H1 (cell line): ENCODE measurements at regions not wholly inside any gene's neighbourhood (a gene's known extent, or its start where the extent isn't known, plus 50 kb on each side); places are given as distances from the start of the nearest gene placed in this dataset.

Experiments used
- CTCF ChIA-PET: fragments of 300-600 bp; sonication (Branson Sonifier 250); formaldehyde crosslinking; loops from one replicate; lab custom pipeline; 2021; ENCODE audit not compliant: partially characterized antibody; lab: Charles Lee
- POLR2A ChIA-PET: fragments of 300-600 bp; sonication (Branson Sonifier 250); formaldehyde crosslinking; loops from one replicate; lab custom pipeline; 2021; ENCODE audit warnings: inconsistent platforms; ENCODE audit not compliant: partially characterized antibody; lab: Charles Lee
- DNase-seq, 2 experiments: peaks; one replicate each; pipeline versions ENCODE4 v3.0.0 to v3.0.0-alpha.2; 2010 to 2022; ENCODE audit warnings: low spot score in 2 of 2, low read depth in 1 of 2, mixed read lengths in 1 of 2
- FAIRE-seq: peaks from 2 replicates; lab custom pipeline; 2011; peaks lifted over from hg19 to GRCh38; lab: Jason Lieb, UNC
- H2AFZ ChIP-seq: 2 replicates; pipeline ENCODE4 v1.8.1; 2012; ENCODE audit warnings: low read length, inconsistent platforms
- H2AK5ac ChIP-seq: 2 replicates; pipeline ENCODE4 v1.6.1; 2013; ENCODE audit warnings: low read depth, low read length
- H2BK120ac ChIP-seq: replicated peaks from 2 replicates; pipeline ENCODE3; 2013; ENCODE audit warnings: low read depth, low read length, inconsistent platforms
- H2BK12ac ChIP-seq: 2 replicates; pipeline ENCODE4 v1.6.1; 2013; ENCODE audit warnings: low read depth, low read length
- H2BK15ac ChIP-seq: 2 replicates; pipeline ENCODE4 v1.6.1; 2013; ENCODE audit warnings: low read length
- H2BK20ac ChIP-seq: 2 replicates; pipeline ENCODE4 v1.6.1; 2013; ENCODE audit warnings: low read length
- H2BK5ac ChIP-seq: 2 replicates; pipeline ENCODE4 v1.6.1; 2013; ENCODE audit warnings: low read depth, low read length
- H3K14ac ChIP-seq: 2 replicates; pipeline ENCODE4 v1.6.1; 2013; ENCODE audit warnings: inconsistent platforms; ENCODE audit not compliant: insufficient read length
- H3K18ac ChIP-seq: 2 replicates; pipeline ENCODE4 v1.6.1; 2013; ENCODE audit warnings: low read length; ENCODE audit errors: extremely low read depth
- H3K23ac ChIP-seq: 2 replicates; pipeline ENCODE4 v1.6.1; 2013; ENCODE audit warnings: inconsistent platforms; ENCODE audit not compliant: insufficient read length
- H3K23me2 ChIP-seq: 2 replicates; pipeline ENCODE4 v1.6.1; 2013; ENCODE audit warnings: low read depth, low read length
- H3K27ac ChIP-seq: 2 replicates; pipeline ENCODE4 v1.6.1; 2011; ENCODE audit warnings: low read depth, low read length, inconsistent platforms
- H3K27me3 ChIP-seq, 4 experiments: replicated peaks in 1 of 4; 1 replicate in 1 of 4; 2 replicates in 3 of 4; pipeline versions ENCODE4 v1.6.1 to v1.8.1; 2011 to 2013; ENCODE audit warnings: low read length in 3 of 4, mild to moderate bottlenecking in 3 of 4, inconsistent platforms in 2 of 4, mixed read lengths in 2 of 4, moderate library complexity in 1 of 4; ENCODE audit not compliant: control insufficient read depth in 3 of 4, insufficient read depth in 3 of 4; ENCODE audit errors: extremely low read depth in 1 of 4
- H3K36me3 ChIP-seq, 4 experiments: 2 replicates each; pipeline versions ENCODE4 v1.6.1 to v1.8.1; 2011 to 2013; ENCODE audit warnings: mild to moderate bottlenecking in 4 of 4, low read length in 3 of 4, moderate library complexity in 2 of 4, control low read depth in 1 of 4, inconsistent platforms in 1 of 4; ENCODE audit not compliant: insufficient read depth in 4 of 4, control insufficient read depth in 2 of 4
- H3K4ac ChIP-seq: replicated peaks from 2 replicates; pipeline ENCODE3; 2013; ENCODE audit warnings: low read length, low read depth, mixed read lengths, inconsistent platforms; ENCODE audit not compliant: insufficient read length
- H3K4me1 ChIP-seq, 4 experiments: replicated peaks in 1 of 4; 1 replicate in 1 of 4; 2 replicates in 3 of 4; pipeline versions ENCODE4 v1.6.1 to v1.8.1; 2011 to 2013; ENCODE audit warnings: low read length in 3 of 4, inconsistent platforms in 2 of 4, mixed read lengths in 1 of 4; ENCODE audit not compliant: insufficient read depth in 4 of 4, control insufficient read depth in 3 of 4
- H3K4me2 ChIP-seq, 2 experiments: 2 replicates each; pipeline versions ENCODE4 v1.6.1 to v1.8.1; 2011 to 2013; ENCODE audit warnings: low read depth in 2 of 2, low read length in 2 of 2, control low read depth in 1 of 2, inconsistent platforms in 1 of 2, mild to moderate bottlenecking in 1 of 2; ENCODE audit not compliant: insufficient read depth in 1 of 2
- H3K4me3 ChIP-seq, 4 experiments: fragments of 200-600, 300-600 bp in 1 of 4; sonication (generic), shearing (Covaris generic), sonication (Bioruptor Twin) in 1 of 4; 2 replicates each; pipeline versions ENCODE4 v1.5.1 to v1.8.1; 2011 to 2016; ENCODE audit warnings: low read length in 4 of 4, low read depth in 3 of 4, control low read depth in 2 of 4, inconsistent platforms in 2 of 4, mild to moderate bottlenecking in 2 of 4, mixed read lengths in 1 of 4, moderate library complexity in 1 of 4; ENCODE audit not compliant: insufficient read depth in 2 of 4; ENCODE audit errors: extremely low read depth in 1 of 4
- H3K56ac ChIP-seq: replicated peaks from 2 replicates; pipeline ENCODE3; 2013; ENCODE audit warnings: low read depth, mild to moderate bottlenecking, mixed read lengths, low read length, inconsistent platforms; ENCODE audit not compliant: insufficient read length
- H3K79me1 ChIP-seq: 2 replicates; pipeline ENCODE4 v1.6.1; 2013; ENCODE audit warnings: low read depth, low read length, control low read depth
- H3K79me2 ChIP-seq, 2 experiments: 2 replicates each; pipeline versions ENCODE4 v1.6.1 to v1.8.1; 2012 to 2013; ENCODE audit warnings: low read length in 2 of 2, mild to moderate bottlenecking in 2 of 2, inconsistent platforms in 1 of 2; ENCODE audit not compliant: insufficient read depth in 2 of 2, control insufficient read depth in 1 of 2
- H3K9ac ChIP-seq, 4 experiments: replicated peaks in 1 of 4; 1 replicate in 1 of 4; 2 replicates in 3 of 4; pipeline versions ENCODE4 v1.6.1 to v1.8.1; 2011 to 2013; ENCODE audit warnings: low read depth in 3 of 4, low read length in 3 of 4, control low read depth in 2 of 4, mild to moderate bottlenecking in 2 of 4, moderate library complexity in 2 of 4, inconsistent platforms in 1 of 4; ENCODE audit errors: extremely low read depth in 1 of 4
- H3K9me3 ChIP-seq, 2 experiments: 2 replicates each; pipeline versions ENCODE4 v1.6.1 to v1.8.1; 2012 to 2013; ENCODE audit warnings: mild to moderate bottlenecking in 2 of 2, moderate library complexity in 2 of 2, control low read depth in 1 of 2, inconsistent platforms in 1 of 2, low read depth in 1 of 2, low read length in 1 of 2, mixed read lengths in 1 of 2; ENCODE audit not compliant: insufficient read depth in 2 of 2
- H4K20me1 ChIP-seq, 2 experiments: replicated peaks in 1 of 2; 2 replicates each; pipeline versions ENCODE3 to v1.8.1; 2011 to 2013; ENCODE audit warnings: inconsistent platforms in 2 of 2, low read length in 2 of 2, mild to moderate bottlenecking in 1 of 2; ENCODE audit not compliant: insufficient read depth in 2 of 2, control insufficient read depth in 1 of 2
- H4K5ac ChIP-seq: 2 replicates; pipeline ENCODE4 v1.6.1; 2013; ENCODE audit warnings: low read length, low read depth, mixed read lengths, inconsistent platforms; ENCODE audit not compliant: insufficient read length
- H4K8ac ChIP-seq: 2 replicates; pipeline ENCODE4 v1.8.0; 2013; ENCODE audit warnings: mild to moderate bottlenecking, moderate library complexity, low read length, inconsistent platforms; ENCODE audit not compliant: insufficient read depth; ENCODE audit errors: extremely low read depth
- H4K91ac ChIP-seq: replicated peaks from 2 replicates; pipeline ENCODE3; 2013; ENCODE audit warnings: low read length, mixed read lengths, inconsistent platforms; ENCODE audit not compliant: insufficient read length
- CTBP2 ChIP-seq: IDR thresholded peaks from 2 replicates; pipeline ENCODE4 v1.7.0; 2011; ENCODE audit warnings: borderline replicate concordance, mild to moderate bottlenecking, moderate library complexity, mixed read lengths, low read length; ENCODE audit not compliant: insufficient read depth, insufficient read length
- JUND ChIP-seq: IDR thresholded peaks from 2 replicates; pipeline ENCODE4 v1.6.1; 2011; ENCODE audit warnings: mild to moderate bottlenecking, improper control_type of control experiment, low read length
- MAFK ChIP-seq: IDR thresholded peaks from 2 replicates; pipeline ENCODE4 v1.6.1; 2012; ENCODE audit warnings: low read depth, mild to moderate bottlenecking, improper control_type of control experiment, low read length
- SAP30 ChIP-seq: fragments of 300-600 bp; sonication (generic); IDR thresholded peaks from 2 replicates; pipeline ENCODE4 v1.7.1; 2012; ENCODE audit warnings: low read length, moderate library complexity, mild to moderate bottlenecking, inconsistent platforms; ENCODE audit not compliant: insufficient read depth, insufficient replicate concordance
- TAF7 ChIP-seq: optimal IDR thresholded peaks from 2 replicates; pipeline ENCODE3; 2011; ENCODE audit warnings: low read depth, mild to moderate bottlenecking, inconsistent platforms, low read length, moderate library complexity, borderline replicate concordance
- WGBS, 2 experiments: shearing (Covaris generic) in 1 of 2; methylation state at CpG; one replicate each; pipeline versions ENCODE4 v1.1.6 to v1.1.7; 2013 to 2015; ENCODE audit warnings: low lambda C conversion rate in 2 of 2, mixed read lengths in 2 of 2, inconsistent platforms in 1 of 2, low coverage in 1 of 2, missing lambda C conversion rate in 1 of 2; ENCODE audit not compliant: insufficient replicate concordance in 2 of 2, insufficient coverage in 1 of 2, insufficient read length in 1 of 2; ENCODE audit errors: extremely low coverage in 1 of 2, missing lambda C conversion rate in 1 of 2; 5-methylcytosine and 5-hydroxymethylcytosine counted together

DNA sequence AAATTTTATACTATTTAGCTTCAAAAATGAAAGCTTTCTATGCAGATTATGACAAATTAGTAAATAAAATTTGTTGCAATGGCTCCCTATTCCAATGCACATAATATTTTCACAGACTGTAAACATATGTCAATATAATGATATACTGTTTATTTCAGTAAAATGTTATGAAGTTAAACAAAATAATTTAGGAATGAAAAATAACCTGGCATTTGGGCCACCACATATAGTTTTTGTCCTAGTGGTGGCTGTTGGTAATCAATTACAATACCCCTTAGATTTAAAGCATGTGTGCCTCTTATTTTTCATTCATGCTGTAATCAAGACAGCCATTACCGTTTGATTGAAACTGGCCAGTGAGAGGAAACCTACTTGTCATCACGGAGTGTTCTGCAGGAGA, 928.5 kb upstream of the KCND2 start:
- Histone ChIP-seq H3K4me2 (no peak overlapping the region), H2BK12ac (no peak overlapping the region), H3K9me3 (no peaks in the 10 kb centered on the region), H3K79me2 (no peaks in the 10 kb centered on the region), H3K18ac (no peak overlapping the region), H2AFZ (no peak overlapping the region), H3K4ac (no peak overlapping the region), H3K23ac (no peak overlapping the region), H3K14ac (no peak overlapping the region), H3K23me2 (no peaks in the 10 kb centered on the region), H3K27ac (no peak overlapping the region), H3K36me3 (no peaks in the 10 kb centered on the region), H2BK20ac (no peak overlapping the region), H4K8ac (no peak overlapping the region), H4K91ac (no peak overlapping the region), H2BK120ac (no peak overlapping the region), H4K20me1 (no peaks in the 10 kb centered on the region), H2AK5ac (no peak overlapping the region), H3K4me3 (no peak overlapping the region), H4K5ac (no peak overlapping the region), H2BK5ac (no peak overlapping the region), H3K4me1 (no peaks in the 10 kb centered on the region), H3K27me3 (no peaks in the 10 kb centered on the region), H3K79me1 (no peaks in the 10 kb centered on the region), H2BK15ac (no peak overlapping the region), H3K56ac (no peak overlapping the region), H3K9ac (no peak overlapping the region)
- FAIRE-seq (no peak), DNase-seq (no peak)
- POLR2A ChIA-PET, result no interaction called here
- 91% methylated on average over 2 of the region's 2 CpGs; no CpG with 5 or more reads in 1 of the 2 experiments for WGBS, 2 experiments
- TF ChIP-seq MAFK, result no peak
- no peak for TF ChIP-seq JUND
- TF ChIP-seq TAF7, result no peak
- no peak for TF ChIP-seq SAP30
- no peak for TF ChIP-seq CTBP2
- CTCF ChIA-PET, result interaction anchor here (0.6 kb wide), 1 partner anchor 419 kb away, joined by 3 read pairs; no protein-coding TSS in a partner anchor
